ENCODE measurements at regions not wholly inside any gene's neighbourhood (a gene's known extent, or its start where the extent isn't known, plus 50 kb on each side); places are given as distances from the start of the nearest gene placed in this dataset.

- H4K91ac ChIP-seq (ENCODE audit: low read depth, low read length, poor library complexity): no peak overlapping the region
- no peak overlapping the region for H4K8ac ChIP-seq (ENCODE audit: low read depth, low read length)
- H3K36me3 ChIP-seq (replicated peaks in 1 of 2; ENCODE audit: control insufficient read depth in 2 of 2, insufficient read depth in 2 of 2, low read length in 2 of 2): no peaks in the 10 kb centered on the region
- H2BK12ac ChIP-seq (ENCODE audit: low read length): no peak overlapping the region
- H3K9me3 ChIP-seq (replicated peaks in 1 of 2; ENCODE audit: control insufficient read depth in 2 of 2, insufficient read depth in 1 of 2, low read depth in 1 of 2, low read length in 2 of 2): peaks cover 4 to 26% of the 10 kb centered on the region in 2 donors
- no peak overlapping the region for H2AFZ ChIP-seq (ENCODE audit: low read length)
- no peaks in the 10 kb centered on the region for H3K4me1 ChIP-seq (ENCODE audit: control insufficient read depth in 2 of 2, insufficient read depth in 1 of 2, low read depth in 1 of 2, low read length in 2 of 2)
- no peak overlapping the region for H3K4me3 ChIP-seq (ENCODE audit: low read length in 2 of 2)
- no peak overlapping the region for H3K23ac ChIP-seq (ENCODE audit: low read depth, low read length, poor library complexity)
- WGBS, 2 donors (ENCODE audit: extremely low coverage in 2 of 2, insufficient read length in 2 of 2, insufficient replicate concordance in 1 of 2): no CpG with 5 or more reads among the region's 4 CpGs
- no peaks in the 10 kb centered on the region for H3K79me1 ChIP-seq (ENCODE audit: low read depth, low read length)
- no peak overlapping the region for H3K18ac ChIP-seq (ENCODE audit: low read length)
- no peak overlapping the region for H3K4me2 ChIP-seq (ENCODE audit: insufficient read depth, low read length, poor library complexity, severe bottlenecking)
- no peak for DNase-seq (ENCODE audit: low spot score)
- H2BK15ac ChIP-seq (ENCODE audit: low read length): no peak overlapping the region
- no peak overlapping the region for H3K4ac ChIP-seq (ENCODE audit: low read length)
- no peak overlapping the region for H3K27ac ChIP-seq (replicated peaks; ENCODE audit: low read length)
- H2BK120ac ChIP-seq (ENCODE audit: low read depth, low read length): no peak overlapping the region
- no peaks in the 10 kb centered on the region for H3K27me3 ChIP-seq (ENCODE audit: control insufficient read depth in 3 of 3, insufficient read depth in 3 of 3, low read depth in 1 of 3, low read length in 3 of 3)
- H2BK5ac ChIP-seq (ENCODE audit: low read length): no peak overlapping the region
- H3K14ac ChIP-seq (ENCODE audit: low read length): no peak overlapping the region
- no peak overlapping the region for H2AK5ac ChIP-seq (ENCODE audit: low read depth, low read length)
- no peak overlapping the region for H3K9ac ChIP-seq (ENCODE audit: low read depth, low read length, poor library complexity)
Observed at GRCh38 chr13:80515296-80515695, 174.4 kb upstream of the SPRY2 start.

DNA sequence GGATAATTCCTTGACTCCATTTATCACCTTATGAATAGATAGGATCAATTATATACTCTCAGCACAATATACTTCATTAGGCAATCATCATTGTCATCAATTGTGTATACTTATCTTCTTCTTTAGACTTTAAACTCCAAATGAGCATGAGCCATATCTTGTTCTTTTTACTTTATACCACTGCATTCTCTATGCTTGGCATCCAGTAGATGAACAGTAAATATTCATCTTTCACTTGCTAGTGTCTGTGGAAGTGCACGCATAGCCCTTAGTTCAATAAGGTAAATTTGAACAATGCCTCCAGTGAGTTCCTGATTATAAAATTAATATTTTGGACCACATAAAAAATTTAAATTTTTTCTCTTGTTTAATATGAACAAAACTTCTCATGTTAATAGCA is 172.3 kb upstream of the SPRY2 start:
- peaks cover 4 to 26% of the 10 kb centered on the region in 2 donors for H3K9me3 ChIP-seq (replicated peaks in 1 of 2; ENCODE audit: control insufficient read depth in 2 of 2, insufficient read depth in 1 of 2, low read depth in 1 of 2, low read length in 2 of 2)
- no peak overlapping the region for H3K9ac ChIP-seq (ENCODE audit: low read depth, low read length, poor library complexity)
- no peak overlapping the region for H2BK12ac ChIP-seq (ENCODE audit: low read length)
- no peak overlapping the region for H4K91ac ChIP-seq (ENCODE audit: low read depth, low read length, poor library complexity)
- no peaks in the 10 kb centered on the region for H3K4me1 ChIP-seq (ENCODE audit: control insufficient read depth in 2 of 2, insufficient read depth in 1 of 2, low read depth in 1 of 2, low read length in 2 of 2)
- H3K18ac ChIP-seq (ENCODE audit: low read length): no peak overlapping the region
- H3K36me3 ChIP-seq (replicated peaks in 1 of 2; ENCODE audit: control insufficient read depth in 2 of 2, insufficient read depth in 2 of 2, low read length in 2 of 2): no peaks in the 10 kb centered on the region
- H2BK15ac ChIP-seq (ENCODE audit: low read length): no peak overlapping the region
- no CpG with 5 or more reads among the region's 1 CpG for WGBS, 2 donors (ENCODE audit: extremely low coverage in 2 of 2, insufficient read length in 2 of 2, insufficient replicate concordance in 1 of 2)
- H3K4me2 ChIP-seq (ENCODE audit: insufficient read depth, low read length, poor library complexity, severe bottlenecking): no peak overlapping the region
- no peak overlapping the region for H3K4me3 ChIP-seq (ENCODE audit: low read length in 2 of 2)
- no peak overlapping the region for H3K14ac ChIP-seq (ENCODE audit: low read length)
- H3K27me3 ChIP-seq (ENCODE audit: control insufficient read depth in 3 of 3, insufficient read depth in 3 of 3, low read depth in 1 of 3, low read length in 3 of 3): no peaks in the 10 kb centered on the region
- no peak for DNase-seq (ENCODE audit: low spot score)
- H2AFZ ChIP-seq (ENCODE audit: low read length): no peak overlapping the region
- no peak overlapping the region for H3K27ac ChIP-seq (replicated peaks; ENCODE audit: low read length)
- H3K23ac ChIP-seq (ENCODE audit: low read depth, low read length, poor library complexity): no peak overlapping the region
- H4K8ac ChIP-seq (ENCODE audit: low read depth, low read length): no peak overlapping the region
- no peak overlapping the region for H2AK5ac ChIP-seq (ENCODE audit: low read depth, low read length)
- no peak overlapping the region for H3K4ac ChIP-seq (ENCODE audit: low read length)
- H2BK5ac ChIP-seq (ENCODE audit: low read length): no peak overlapping the region
- H3K79me1 ChIP-seq (ENCODE audit: low read depth, low read length): no peaks in the 10 kb centered on the region
- no peak overlapping the region for H2BK120ac ChIP-seq (ENCODE audit: low read depth, low read length)

DNA sequence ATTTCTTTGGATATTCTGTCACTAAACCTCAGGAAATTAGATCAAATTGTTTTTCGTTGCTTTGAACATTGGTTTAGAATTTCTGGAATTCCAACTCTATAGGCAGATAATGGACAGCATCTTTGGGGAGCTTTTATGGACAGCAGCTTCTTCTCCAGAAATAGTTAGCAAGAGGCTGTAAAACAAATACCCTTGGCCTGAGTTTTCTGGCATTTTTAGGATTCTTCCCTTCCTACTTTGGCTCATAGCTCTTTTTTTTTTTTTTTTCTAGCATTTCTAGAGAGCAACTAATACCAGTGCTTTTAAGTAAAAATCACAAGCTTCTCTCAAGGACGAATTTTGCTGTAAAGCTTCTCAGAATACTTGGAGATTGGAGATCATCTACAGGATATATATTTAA is 169.8 kb upstream of the SPRY2 start:
- no CpG with 5 or more reads among the region's 2 CpGs for WGBS, 2 donors (ENCODE audit: extremely low coverage in 2 of 2, insufficient read length in 2 of 2, insufficient replicate concordance in 1 of 2)
- Histone ChIP-seq H3K9ac (ENCODE audit: low read depth, low read length, poor library complexity) (no peak overlapping the region), H3K4me1 (ENCODE audit: control insufficient read depth in 2 of 2, insufficient read depth in 1 of 2, low read depth in 1 of 2, low read length in 2 of 2) (no peaks in the 10 kb centered on the region), H3K9me3 (replicated peaks in 1 of 2; ENCODE audit: control insufficient read depth in 2 of 2, insufficient read depth in 1 of 2, low read depth in 1 of 2, low read length in 2 of 2) (peaks cover 0 to 14% of the 10 kb centered on the region in 2 donors), H3K23ac (ENCODE audit: low read depth, low read length, poor library complexity) (no peak overlapping the region), H2BK120ac (ENCODE audit: low read depth, low read length) (no peak overlapping the region), H2BK15ac (ENCODE audit: low read length) (no peak overlapping the region), H2BK12ac (ENCODE audit: low read length) (no peak overlapping the region), H3K4me2 (ENCODE audit: insufficient read depth, low read length, poor library complexity, severe bottlenecking) (no peak overlapping the region), H4K91ac (ENCODE audit: low read depth, low read length, poor library complexity) (no peak overlapping the region), H2BK5ac (ENCODE audit: low read length) (no peak overlapping the region), H3K4me3 (ENCODE audit: low read length in 2 of 2) (no peak overlapping the region), H3K18ac (ENCODE audit: low read length) (no peak overlapping the region), H4K8ac (ENCODE audit: low read depth, low read length) (no peak overlapping the region), H3K4ac (ENCODE audit: low read length) (no peak overlapping the region), H3K27me3 (ENCODE audit: control insufficient read depth in 3 of 3, insufficient read depth in 3 of 3, low read depth in 1 of 3, low read length in 3 of 3) (no peaks in the 10 kb centered on the region), H3K36me3 (replicated peaks in 1 of 2; ENCODE audit: control insufficient read depth in 2 of 2, insufficient read depth in 2 of 2, low read length in 2 of 2) (no peaks in the 10 kb centered on the region), H2AFZ (ENCODE audit: low read length) (no peak overlapping the region), H3K14ac (ENCODE audit: low read length) (no peak overlapping the region), H3K27ac (replicated peaks; ENCODE audit: low read length) (no peak overlapping the region), H2AK5ac (ENCODE audit: low read depth, low read length) (no peak overlapping the region), H3K79me1 (ENCODE audit: low read depth, low read length) (no peaks in the 10 kb centered on the region)
- no peak for DNase-seq (ENCODE audit: low spot score)

DNA sequence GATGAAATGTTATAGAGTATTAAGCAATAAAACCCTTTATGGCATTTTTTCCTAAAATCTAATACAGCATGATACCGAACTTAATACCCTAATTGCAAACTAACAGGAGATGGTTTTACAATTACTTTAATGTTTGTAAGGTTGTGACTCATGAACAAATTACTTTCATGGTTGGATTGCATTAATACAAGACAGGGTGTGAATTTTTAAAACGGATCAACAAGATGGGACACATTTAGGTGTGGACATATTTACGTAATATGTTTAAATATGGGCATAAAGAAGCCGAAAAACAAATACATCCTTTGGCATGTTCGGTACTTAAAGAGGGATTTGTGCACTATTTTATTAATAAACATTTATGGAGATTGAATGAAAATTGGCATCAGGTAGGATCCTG is 168.3 kb upstream of the SPRY2 start:
- Histone ChIP-seq H3K18ac (ENCODE audit: low read length) (no peak overlapping the region), H3K27me3 (ENCODE audit: control insufficient read depth in 3 of 3, insufficient read depth in 3 of 3, low read depth in 1 of 3, low read length in 3 of 3) (no peaks in the 10 kb centered on the region), H2BK15ac (ENCODE audit: low read length) (no peak overlapping the region), H3K27ac (replicated peaks; ENCODE audit: low read length) (no peak overlapping the region), H3K9me3 (replicated peaks in 1 of 2; ENCODE audit: control insufficient read depth in 2 of 2, insufficient read depth in 1 of 2, low read depth in 1 of 2, low read length in 2 of 2) (peaks cover 0 to 13% of the 10 kb centered on the region in 2 donors), H3K4me1 (ENCODE audit: control insufficient read depth in 2 of 2, insufficient read depth in 1 of 2, low read depth in 1 of 2, low read length in 2 of 2) (no peaks in the 10 kb centered on the region), H3K4me2 (ENCODE audit: insufficient read depth, low read length, poor library complexity, severe bottlenecking) (no peak overlapping the region), H3K36me3 (replicated peaks in 1 of 2; ENCODE audit: control insufficient read depth in 2 of 2, insufficient read depth in 2 of 2, low read length in 2 of 2) (no peaks in the 10 kb centered on the region), H3K4me3 (ENCODE audit: low read length in 2 of 2) (no peak overlapping the region), H2BK5ac (ENCODE audit: low read length) (no peak overlapping the region), H2AK5ac (ENCODE audit: low read depth, low read length) (no peak overlapping the region), H2BK12ac (ENCODE audit: low read length) (no peak overlapping the region), H4K8ac (ENCODE audit: low read depth, low read length) (no peak overlapping the region), H3K23ac (ENCODE audit: low read depth, low read length, poor library complexity) (no peak overlapping the region), H2BK120ac (ENCODE audit: low read depth, low read length) (no peak overlapping the region), H3K4ac (ENCODE audit: low read length) (no peak overlapping the region), H3K9ac (ENCODE audit: low read depth, low read length, poor library complexity) (no peak overlapping the region), H2AFZ (ENCODE audit: low read length) (no peak overlapping the region), H4K91ac (ENCODE audit: low read depth, low read length, poor library complexity) (no peak overlapping the region), H3K79me1 (ENCODE audit: low read depth, low read length) (no peaks in the 10 kb centered on the region), H3K14ac (ENCODE audit: low read length) (no peak overlapping the region)
- DNase-seq (ENCODE audit: low spot score): no peak
- WGBS, 2 donors (ENCODE audit: extremely low coverage in 2 of 2, insufficient read length in 2 of 2, insufficient replicate concordance in 1 of 2): no CpG with 5 or more reads among the region's 5 CpGs

Data from neuronal stem cell (in vitro differentiated cells).